Skin of body (tissue), 1 donor: ENCODE measurements at regions not wholly inside any gene's neighbourhood (a gene's known extent, or its start where the extent isn't known, plus 50 kb on each side); places are given as distances from the start of the nearest gene placed in this dataset.
A peak's percentile ranks its signal among the peaks of the same experiment; 100 is the strongest.

ENCODE experiments used
- DNase-seq: peaks from one replicate; lab custom pipeline; 2025; lab: John Stamatoyannopoulos, UW

GRCh38 chr5:60338846-60339245 is 361.1 kb downstream of the DEPDC1B start:
- no peak for DNase-seq

DNA sequence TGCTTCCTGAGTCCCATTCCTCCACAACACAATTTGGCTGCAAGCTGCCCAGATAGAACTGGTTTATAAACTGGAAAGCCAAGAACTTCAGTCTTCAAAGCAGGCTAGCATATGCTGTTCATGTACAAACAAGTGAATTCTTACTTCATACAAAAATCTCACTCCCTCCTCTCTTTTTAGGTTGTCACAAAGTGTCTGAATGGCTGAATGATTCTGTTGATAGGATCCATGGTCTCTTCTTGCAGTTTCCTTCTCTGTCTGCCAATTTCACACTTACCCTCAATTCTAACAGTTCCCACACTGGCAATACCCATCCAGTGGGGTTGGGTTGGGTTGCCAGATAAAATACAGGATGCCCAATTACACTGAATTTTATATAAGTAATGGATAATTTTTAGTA is 363.5 kb downstream of the DEPDC1B start:
- no peak for DNase-seq

GRCh38 chr5:60335913-60336312 is 364.1 kb downstream of the DEPDC1B start:
- no peak for DNase-seq

DNA sequence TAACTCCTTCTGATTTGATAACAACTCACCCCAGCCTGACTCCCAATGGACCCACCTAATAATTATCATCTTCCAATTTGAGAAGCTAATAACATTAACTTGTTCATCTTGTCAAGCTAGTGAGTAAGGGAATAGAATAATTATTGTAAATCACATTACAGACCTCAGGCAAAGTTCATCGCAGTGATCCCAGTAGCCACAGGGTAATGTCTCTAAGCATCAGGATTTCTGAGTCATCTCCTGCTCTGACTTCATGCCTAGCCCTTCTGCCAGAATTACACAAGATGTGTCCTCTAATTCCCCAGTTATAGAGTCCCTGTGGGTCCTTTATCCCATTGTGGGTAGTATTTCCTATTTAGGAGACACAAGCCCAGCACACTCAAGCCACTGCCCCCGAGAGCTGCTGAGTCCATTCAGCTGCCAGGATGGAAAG is 365.7 kb downstream of the DEPDC1B start:
- DNase-seq: no peak

GRCh38 chr5:60333005-60333571 is 366.9 kb downstream of the DEPDC1B start:
- no peak for DNase-seq

DNA sequence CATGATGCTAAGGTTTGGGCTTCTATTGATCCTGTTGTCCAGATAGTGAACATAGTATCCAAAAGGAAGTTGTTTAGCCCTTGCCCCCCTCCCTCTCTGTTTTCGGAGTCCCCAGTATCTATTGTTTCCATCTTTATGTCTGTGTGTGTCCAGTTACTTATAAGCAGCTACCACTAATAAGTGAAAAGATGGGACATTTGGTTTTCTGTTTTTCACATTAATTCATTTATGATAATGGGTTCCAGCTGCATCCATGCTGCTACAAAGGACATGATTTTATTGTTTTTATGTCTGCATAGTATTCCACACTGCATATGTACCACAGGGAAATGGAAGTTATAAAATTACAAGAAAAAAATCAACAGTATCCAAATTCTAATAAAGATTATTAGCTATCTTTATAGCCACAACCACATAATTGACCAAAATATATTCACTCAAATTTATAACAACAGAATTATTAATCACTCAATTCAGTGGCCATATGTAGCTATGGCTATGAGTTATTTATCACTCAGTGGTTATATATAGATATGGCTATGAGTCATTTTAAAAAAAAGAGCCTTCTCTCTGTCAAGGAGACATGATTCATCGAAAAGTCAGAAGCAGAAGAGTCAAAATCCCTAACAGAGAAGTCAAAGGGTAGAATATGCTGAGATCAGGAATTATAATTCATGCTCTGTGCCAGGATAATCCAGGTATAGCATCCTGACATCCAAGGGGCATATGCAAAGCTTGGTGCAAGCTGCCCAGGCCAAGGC is 367.5 kb downstream of the DEPDC1B start:
- no peak for DNase-seq

DNA sequence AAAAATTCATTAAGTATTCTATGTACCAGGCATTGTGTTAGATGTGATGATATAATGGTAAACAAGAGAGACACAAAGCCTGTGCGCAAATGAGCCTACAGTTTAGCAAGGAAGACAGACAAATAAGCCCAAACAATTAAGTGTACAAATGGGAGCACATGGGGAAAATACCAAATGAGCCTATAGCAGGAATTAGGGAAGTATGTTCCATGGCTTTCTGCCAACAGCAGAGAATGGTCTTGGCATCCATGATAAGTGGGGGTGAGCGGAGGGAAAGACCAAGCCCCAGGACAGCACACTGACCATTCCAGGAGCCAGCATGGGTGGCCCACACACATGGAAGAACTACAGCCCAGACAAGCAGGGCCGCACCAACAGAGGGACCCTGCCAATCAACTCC is 369.7 kb downstream of the DEPDC1B start:
- DNase-seq: no peak

DNA sequence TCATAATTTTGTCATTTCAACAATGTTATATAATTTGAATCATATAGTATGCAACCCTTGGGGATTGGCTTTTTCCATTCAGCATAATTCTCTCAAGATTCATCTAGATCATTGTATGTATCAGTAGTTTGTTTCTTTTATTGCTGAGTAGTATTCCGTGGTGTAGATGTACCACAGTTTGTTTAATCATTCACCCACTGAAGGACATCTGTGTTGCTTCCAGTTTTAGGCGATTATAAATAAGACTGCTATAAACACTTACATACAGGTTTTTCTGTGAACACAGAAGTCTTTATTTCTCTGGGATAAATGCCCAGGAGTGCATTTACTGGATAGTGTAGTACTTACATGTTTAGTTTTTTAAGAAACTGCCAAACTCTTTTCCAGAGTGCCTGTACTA is 374.1 kb downstream of the DEPDC1B start:
- no peak for DNase-seq

DNA sequence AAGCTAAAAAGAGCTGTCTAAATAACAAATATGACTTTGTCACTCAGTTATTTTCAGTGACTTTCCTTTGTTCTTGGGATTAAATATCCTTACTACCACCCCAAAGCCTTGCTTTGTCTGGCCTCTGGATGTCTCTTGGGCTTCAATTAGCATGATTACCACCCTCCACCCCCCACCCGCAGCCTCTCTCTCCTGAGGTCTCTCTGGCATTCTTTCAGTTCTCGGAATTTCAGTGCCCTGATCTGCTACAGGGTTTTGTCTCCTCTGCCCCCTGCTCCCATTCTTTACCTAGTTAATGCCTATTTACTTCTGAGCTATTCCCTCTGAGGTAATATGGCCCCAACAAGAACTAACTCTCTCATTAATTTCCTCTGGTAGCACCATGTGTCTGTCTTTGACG is 376.4 kb downstream of the DEPDC1B start:
- DNase-seq: no peak

GRCh38 chr5:60312098-60312497 is 387.9 kb downstream of the DEPDC1B start:
- DNase-seq: no peak

DNA sequence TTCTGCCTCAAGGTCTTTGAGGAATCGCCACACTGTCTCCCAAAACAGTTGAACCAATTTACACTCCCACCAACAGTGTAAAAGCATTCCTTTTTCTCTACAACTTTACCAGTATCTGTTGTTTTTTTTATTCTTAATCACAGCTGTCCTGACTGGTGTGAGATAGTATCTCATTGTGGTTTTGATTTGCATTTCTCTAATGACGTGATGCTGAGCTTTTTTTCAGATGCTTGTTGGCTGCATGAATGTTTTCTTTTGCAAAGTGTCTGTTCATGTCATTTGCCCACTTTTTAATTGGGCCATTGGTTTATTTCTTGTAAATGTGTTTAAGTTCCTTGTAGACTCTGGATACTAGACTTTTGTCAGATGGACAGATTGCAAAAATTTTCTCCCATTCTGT is 400.0 kb downstream of the DEPDC1B start:
- DNase-seq: no peak

DNA sequence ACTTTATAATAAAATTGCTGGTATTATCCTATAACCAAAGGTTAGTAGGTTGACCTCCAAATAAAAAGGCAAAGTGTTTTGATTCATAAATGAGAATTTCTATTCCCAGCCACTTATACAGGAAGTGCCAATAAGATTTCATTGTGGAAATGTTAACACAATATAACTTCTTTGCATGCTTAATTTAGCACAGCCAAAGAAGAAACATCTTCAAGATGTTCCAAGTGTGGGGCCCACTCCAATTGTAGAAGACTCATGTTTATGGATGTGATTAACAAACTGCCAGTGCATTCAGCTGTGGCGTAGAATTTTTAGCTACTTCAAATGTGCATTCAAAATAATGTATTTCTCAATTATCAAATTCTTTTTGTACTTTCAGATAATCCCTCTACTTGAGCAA is 402.3 kb downstream of the DEPDC1B start:
- DNase-seq: peak; percentile 62

- no peak for DNase-seq
Measured at GRCh38 chr5:60295423-60295822, 401.9 kb upstream of the PDE4D start.

DNA sequence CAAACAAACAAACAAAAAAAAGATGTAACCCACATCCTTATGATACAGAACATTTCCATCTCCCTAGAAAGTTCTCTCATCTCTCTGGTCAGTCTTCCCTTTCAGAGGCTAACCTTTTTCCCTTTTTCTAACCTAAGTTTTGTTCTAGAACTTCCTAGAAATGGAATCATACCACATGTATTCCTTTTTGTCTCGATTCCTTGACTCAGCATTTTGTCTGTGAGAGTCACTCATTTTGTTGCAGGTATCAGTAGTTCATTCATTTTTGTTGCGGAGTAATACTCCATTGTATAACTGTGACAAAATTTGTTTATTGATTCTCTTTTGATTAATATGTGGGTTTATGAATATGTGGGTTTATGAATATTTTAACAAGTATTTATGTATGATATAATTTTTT is 400.0 kb upstream of the PDE4D start:
- DNase-seq: no peak

DNA sequence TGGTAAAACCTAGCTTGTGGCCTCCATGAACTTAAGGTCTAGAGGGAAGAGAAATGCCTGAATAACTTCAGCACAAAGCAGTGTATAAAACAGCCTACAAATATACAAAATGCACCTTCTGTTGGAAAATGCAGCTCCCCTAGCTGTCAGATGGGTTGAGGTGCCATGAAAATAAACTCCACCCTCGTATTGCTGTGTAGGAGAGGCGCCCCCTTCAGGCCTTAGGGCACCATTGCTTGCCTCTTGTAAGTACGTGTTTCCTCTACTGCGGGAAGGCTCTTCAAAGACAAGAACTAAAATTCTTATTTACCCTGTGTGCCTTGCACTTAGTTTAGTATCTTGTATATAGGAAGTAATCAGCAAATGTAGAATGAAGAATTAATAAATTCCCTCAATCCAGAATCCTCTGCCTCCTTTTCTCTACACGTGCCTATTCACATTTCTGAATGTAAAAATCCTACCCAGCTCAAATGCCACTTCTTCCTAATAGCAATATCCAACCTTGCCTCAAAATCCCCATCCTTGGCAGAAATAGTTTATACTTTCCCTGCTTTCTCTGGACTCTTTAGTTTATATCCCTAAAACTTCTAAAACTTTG is 393.7 kb upstream of the PDE4D start:
- DNase-seq: no peak

DNA sequence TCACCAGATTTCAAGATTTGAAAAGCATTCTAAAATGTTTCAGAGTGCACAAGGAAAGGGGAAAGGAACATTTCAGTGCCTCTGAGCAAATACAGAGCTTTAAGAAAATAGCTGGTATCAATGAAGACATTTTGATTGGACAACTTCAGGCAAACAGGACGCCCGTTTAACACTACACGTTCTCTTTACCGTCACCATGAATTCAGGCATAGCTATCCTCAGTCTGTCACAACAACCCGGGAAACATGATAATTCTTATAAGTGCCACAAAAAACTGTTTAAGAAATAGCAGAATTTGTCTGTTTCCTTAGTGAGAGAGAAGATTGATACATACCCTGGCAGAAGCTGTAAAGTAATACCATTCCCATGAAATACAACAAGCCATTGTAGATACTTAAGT is 392.4 kb upstream of the PDE4D start:
- DNase-seq: no peak

DNA sequence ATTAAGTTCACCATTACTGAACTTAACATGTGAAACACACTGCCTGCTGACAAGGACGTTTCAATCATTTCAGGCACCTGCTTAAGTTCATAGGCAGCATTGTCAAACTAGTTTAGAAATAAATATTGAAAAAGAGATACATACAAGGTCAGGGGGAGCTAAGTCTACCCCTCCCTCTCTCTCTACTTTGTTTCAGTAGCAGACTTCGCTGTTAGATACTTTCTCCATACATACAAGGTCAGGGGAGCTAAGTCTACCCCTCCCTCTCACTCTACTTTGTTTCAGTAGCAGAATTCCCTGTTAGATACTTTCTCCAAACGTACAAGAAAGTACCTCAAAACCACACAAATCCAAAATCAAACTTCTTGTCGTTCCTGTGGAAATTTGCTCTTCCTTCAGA is 387.4 kb upstream of the PDE4D start:
- no peak for DNase-seq

DNA sequence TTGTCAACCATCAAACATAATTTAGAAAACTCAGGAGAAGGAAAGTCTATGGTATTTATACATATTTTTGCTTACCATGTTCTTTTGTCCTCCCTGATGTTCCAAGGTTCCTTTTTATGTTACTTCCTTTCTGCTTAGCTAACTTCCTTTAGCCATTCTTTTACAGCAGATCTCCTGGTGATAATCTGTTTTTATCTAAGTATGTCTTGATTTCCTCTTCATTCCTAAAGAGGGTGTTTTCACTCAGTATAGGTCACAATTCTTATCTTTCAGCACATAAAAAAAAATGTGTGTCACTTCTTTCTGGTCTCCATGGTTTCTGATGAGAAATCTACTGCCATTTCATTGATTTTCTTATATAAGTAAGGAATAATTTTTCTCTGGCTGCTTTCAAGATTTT is 384.4 kb upstream of the PDE4D start:
- DNase-seq: no peak

DNA sequence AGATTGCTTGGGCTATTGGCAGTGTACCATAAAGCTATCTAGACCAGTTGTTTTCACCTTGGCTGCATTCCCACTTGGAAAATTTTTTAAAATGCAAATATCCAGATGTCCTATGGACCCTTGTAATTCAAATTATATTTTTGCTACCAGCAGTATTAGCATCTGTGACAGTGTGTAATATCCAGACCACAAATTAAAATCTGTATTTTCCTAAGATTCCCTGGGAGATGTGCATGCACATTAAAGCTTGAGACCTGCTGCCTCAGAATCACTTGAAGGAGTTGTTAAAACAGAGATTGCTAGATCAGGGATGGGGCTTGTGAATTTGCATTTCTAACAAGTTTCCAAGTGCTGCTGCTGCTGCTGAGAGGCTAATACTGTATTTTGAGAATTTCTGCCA is 381.2 kb upstream of the PDE4D start:
- DNase-seq: no peak

- no peak for DNase-seq
Measured at GRCh38 chr5:60271517-60271916, 378.0 kb upstream of the PDE4D start.

GRCh38 chr5:60267907-60268306 is 374.4 kb upstream of the PDE4D start:
- DNase-seq: no peak

DNA sequence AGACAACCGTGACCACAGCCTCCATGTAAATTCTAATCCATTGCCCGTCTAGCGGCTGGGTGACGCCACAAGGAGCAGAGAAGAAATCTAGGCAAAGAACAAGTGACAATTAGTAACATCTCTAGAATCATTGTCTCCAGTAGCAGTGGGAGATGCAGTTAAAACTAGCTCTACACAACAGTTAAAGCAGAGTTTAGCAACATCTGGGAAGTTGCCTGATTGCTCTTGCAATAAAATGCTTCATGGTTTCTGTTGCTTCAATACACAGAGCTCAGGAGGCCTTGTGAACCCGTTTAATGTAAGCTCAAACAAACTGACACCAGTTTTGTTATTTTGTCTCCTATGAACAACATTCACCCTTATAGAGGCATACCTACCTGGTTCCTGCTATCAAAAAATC is 369.8 kb upstream of the PDE4D start:
- DNase-seq: no peak
